ENCODE measurements at regions not wholly inside any gene's neighbourhood (a gene's known extent, or its start where the extent isn't known, plus 50 kb on each side); places are given as distances from the start of the nearest gene placed in this dataset.

GRCh38 chr16:75836347-75837010 lies 110.2 kb upstream of the CPHXL start:
- POLR2A ChIA-PET: no interaction called here
- Histone ChIP-seq H3K27ac (ENCODE audit: insufficient read depth in 1 of 2, low read depth in 1 of 2, low read length in 2 of 2, poor library complexity in 1 of 2, severe bottlenecking in 2 of 2) (no peak overlapping the region), H3K27me3 (replicated peaks in 2 of 5; ENCODE audit: control insufficient read depth in 4 of 5, insufficient read depth in 5 of 5, low read length in 4 of 5) (peaks cover 0 to 3% (median 2%) of the 10 kb centered on the region in 5 experiments), H3K4me1 (ENCODE audit: control extremely low read depth in 1 of 4, control insufficient read depth in 4 of 4, insufficient read depth in 4 of 4, low read length in 3 of 4) (no peaks in the 10 kb centered on the region), H3K9me3 (ENCODE audit: control extremely low read depth in 1 of 5, control insufficient read depth in 4 of 5, insufficient read depth in 2 of 5, low read depth in 1 of 5, low read length in 4 of 5) (peaks cover 0 to 1% (median 0%) of the 10 kb centered on the region in 5 experiments), H3K4me3 (ENCODE audit: control insufficient read depth in 1 of 7, extremely low read depth in 1 of 7, insufficient read depth in 4 of 7, low read depth in 2 of 7, low read length in 6 of 7) (no peak overlapping the region), H3K36me3 (ENCODE audit: control insufficient read depth in 4 of 4, insufficient read depth in 4 of 4, low read length in 3 of 4) (no peaks in the 10 kb centered on the region)
- DNase-seq: no peak
- 57% methylated on average over 1 of the region's 2 CpGs for WGBS (ENCODE audit: insufficient coverage)
- CTCF ChIA-PET: no interaction called here

- Histone ChIP-seq H3K36me3 (ENCODE audit: control insufficient read depth in 4 of 4, insufficient read depth in 4 of 4, low read length in 3 of 4) (no peaks in the 10 kb centered on the region), H3K9me3 (ENCODE audit: control extremely low read depth in 1 of 5, control insufficient read depth in 4 of 5, insufficient read depth in 2 of 5, low read depth in 1 of 5, low read length in 4 of 5) (no peaks in the 10 kb centered on the region), H3K4me1 (ENCODE audit: control extremely low read depth in 1 of 4, control insufficient read depth in 4 of 4, insufficient read depth in 4 of 4, low read length in 3 of 4) (no peaks in the 10 kb centered on the region), H3K27me3 (replicated peaks in 2 of 5; ENCODE audit: control insufficient read depth in 4 of 5, insufficient read depth in 5 of 5, low read length in 4 of 5) (peaks cover 0 to 3% (median 2%) of the 10 kb centered on the region in 5 experiments), H3K4me3 (ENCODE audit: control insufficient read depth in 1 of 7, extremely low read depth in 1 of 7, insufficient read depth in 4 of 7, low read depth in 2 of 7, low read length in 6 of 7) (no peak overlapping the region), H3K27ac (ENCODE audit: insufficient read depth in 1 of 2, low read depth in 1 of 2, low read length in 2 of 2, poor library complexity in 1 of 2, severe bottlenecking in 2 of 2) (no peak overlapping the region)
- CTCF ChIA-PET: no interaction called here
- POLR2A ChIA-PET: no interaction called here
- WGBS (ENCODE audit: insufficient coverage): 67% methylated on average over 1 of the region's 2 CpGs
- no peak for DNase-seq
Observed at GRCh38 chr16:75837264-75837663, 111.0 kb upstream of the CPHXL start.

- Histone ChIP-seq H3K27me3 (replicated peaks in 2 of 5; ENCODE audit: control insufficient read depth in 4 of 5, insufficient read depth in 5 of 5, low read length in 4 of 5) (peaks cover 0 to 3% (median 2%) of the 10 kb centered on the region in 5 experiments), H3K4me1 (ENCODE audit: control extremely low read depth in 1 of 4, control insufficient read depth in 4 of 4, insufficient read depth in 4 of 4, low read length in 3 of 4) (no peaks in the 10 kb centered on the region), H3K27ac (ENCODE audit: insufficient read depth in 1 of 2, low read depth in 1 of 2, low read length in 2 of 2, poor library complexity in 1 of 2, severe bottlenecking in 2 of 2) (no peak overlapping the region), H3K4me3 (ENCODE audit: control insufficient read depth in 1 of 7, extremely low read depth in 1 of 7, insufficient read depth in 4 of 7, low read depth in 2 of 7, low read length in 6 of 7) (no peak overlapping the region), H3K36me3 (ENCODE audit: control insufficient read depth in 4 of 4, insufficient read depth in 4 of 4, low read length in 3 of 4) (no peaks in the 10 kb centered on the region), H3K9me3 (ENCODE audit: control extremely low read depth in 1 of 5, control insufficient read depth in 4 of 5, insufficient read depth in 2 of 5, low read depth in 1 of 5, low read length in 4 of 5) (no peaks in the 10 kb centered on the region)
- ChIA-PET CTCF (no interaction called here), POLR2A (no interaction called here)
- DNase-seq: no peak
- 90% methylated on average over 2 of the region's 2 CpGs for WGBS (ENCODE audit: insufficient coverage)
Observed at GRCh38 chr16:75837681-75838080, 111.4 kb upstream of the CPHXL start.

GRCh38 chr16:75841517-75841916 lies 115.2 kb upstream of the CPHXL start:
- peaks cover 0 to 3% (median 2%) of the 10 kb centered on the region in 5 experiments for H3K27me3 ChIP-seq (replicated peaks in 2 of 5; ENCODE audit: control insufficient read depth in 4 of 5, insufficient read depth in 5 of 5, low read length in 4 of 5)
- no peaks in the 10 kb centered on the region for H3K4me1 ChIP-seq (ENCODE audit: control extremely low read depth in 1 of 4, control insufficient read depth in 4 of 4, insufficient read depth in 4 of 4, low read length in 3 of 4)
- no peak overlapping the region for H3K27ac ChIP-seq (ENCODE audit: insufficient read depth in 1 of 2, low read depth in 1 of 2, low read length in 2 of 2, poor library complexity in 1 of 2, severe bottlenecking in 2 of 2)
- CTCF ChIA-PET: no interaction called here
- no peak for DNase-seq
- H3K4me3 ChIP-seq (ENCODE audit: control insufficient read depth in 1 of 7, extremely low read depth in 1 of 7, insufficient read depth in 4 of 7, low read depth in 2 of 7, low read length in 6 of 7): no peak overlapping the region
- H3K9me3 ChIP-seq (ENCODE audit: control extremely low read depth in 1 of 5, control insufficient read depth in 4 of 5, insufficient read depth in 2 of 5, low read depth in 1 of 5, low read length in 4 of 5): no peaks in the 10 kb centered on the region
- POLR2A ChIA-PET: no interaction called here
- 50% methylated on average over 1 of the region's 1 CpG for WGBS (ENCODE audit: insufficient coverage)
- H3K36me3 ChIP-seq (ENCODE audit: control insufficient read depth in 4 of 4, insufficient read depth in 4 of 4, low read length in 3 of 4): no peaks in the 10 kb centered on the region

- Histone ChIP-seq H3K27me3 (replicated peaks in 2 of 5; ENCODE audit: control insufficient read depth in 4 of 5, insufficient read depth in 5 of 5, low read length in 4 of 5) (no peaks in the 10 kb centered on the region), H3K9me3 (ENCODE audit: control extremely low read depth in 1 of 5, control insufficient read depth in 4 of 5, insufficient read depth in 2 of 5, low read depth in 1 of 5, low read length in 4 of 5) (no peaks in the 10 kb centered on the region), H3K27ac (ENCODE audit: insufficient read depth in 1 of 2, low read depth in 1 of 2, low read length in 2 of 2, poor library complexity in 1 of 2, severe bottlenecking in 2 of 2) (no peak overlapping the region), H3K4me1 (ENCODE audit: control extremely low read depth in 1 of 4, control insufficient read depth in 4 of 4, insufficient read depth in 4 of 4, low read length in 3 of 4) (no peaks in the 10 kb centered on the region), H3K36me3 (ENCODE audit: control insufficient read depth in 4 of 4, insufficient read depth in 4 of 4, low read length in 3 of 4) (no peaks in the 10 kb centered on the region), H3K4me3 (ENCODE audit: control insufficient read depth in 1 of 7, extremely low read depth in 1 of 7, insufficient read depth in 4 of 7, low read depth in 2 of 7, low read length in 6 of 7) (no peak overlapping the region)
- ChIA-PET POLR2A (no interaction called here), CTCF (no interaction called here)
- no peak for DNase-seq
- no CpG with 5 or more reads among the region's 1 CpG for WGBS (ENCODE audit: insufficient coverage)
Observed at GRCh38 chr16:75847172-75847571, 120.9 kb upstream of the CPHXL start.

- Histone ChIP-seq H3K9me3 (ENCODE audit: control extremely low read depth in 1 of 5, control insufficient read depth in 4 of 5, insufficient read depth in 2 of 5, low read depth in 1 of 5, low read length in 4 of 5) (no peaks in the 10 kb centered on the region), H3K4me3 (ENCODE audit: control insufficient read depth in 1 of 7, extremely low read depth in 1 of 7, insufficient read depth in 4 of 7, low read depth in 2 of 7, low read length in 6 of 7) (no peak overlapping the region), H3K27ac (ENCODE audit: insufficient read depth in 1 of 2, low read depth in 1 of 2, low read length in 2 of 2, poor library complexity in 1 of 2, severe bottlenecking in 2 of 2) (no peak overlapping the region), H3K27me3 (replicated peaks in 2 of 5; ENCODE audit: control insufficient read depth in 4 of 5, insufficient read depth in 5 of 5, low read length in 4 of 5) (no peaks in the 10 kb centered on the region), H3K4me1 (ENCODE audit: control extremely low read depth in 1 of 4, control insufficient read depth in 4 of 4, insufficient read depth in 4 of 4, low read length in 3 of 4) (no peaks in the 10 kb centered on the region), H3K36me3 (ENCODE audit: control insufficient read depth in 4 of 4, insufficient read depth in 4 of 4, low read length in 3 of 4) (no peaks in the 10 kb centered on the region)
- DNase-seq: no peak
- ChIA-PET POLR2A (no interaction called here), CTCF (no interaction called here)
- WGBS (ENCODE audit: insufficient coverage): 5% methylated on average over 2 of the region's 4 CpGs
Observed at GRCh38 chr16:75854152-75854551, 127.9 kb upstream of the CPHXL start.

GRCh38 chr16:75860326-75861053 lies 134.2 kb upstream of the CPHXL start:
- Histone ChIP-seq H3K27ac (ENCODE audit: insufficient read depth in 1 of 2, low read depth in 1 of 2, low read length in 2 of 2, poor library complexity in 1 of 2, severe bottlenecking in 2 of 2) (no peak overlapping the region), H3K36me3 (ENCODE audit: control insufficient read depth in 4 of 4, insufficient read depth in 4 of 4, low read length in 3 of 4) (no peaks in the 10 kb centered on the region), H3K4me1 (ENCODE audit: control extremely low read depth in 1 of 4, control insufficient read depth in 4 of 4, insufficient read depth in 4 of 4, low read length in 3 of 4) (no peaks in the 10 kb centered on the region), H3K27me3 (replicated peaks in 2 of 5; ENCODE audit: control insufficient read depth in 4 of 5, insufficient read depth in 5 of 5, low read length in 4 of 5) (peaks cover 0 to 2% (median 0%) of the 10 kb centered on the region in 5 experiments), H3K4me3 (ENCODE audit: control insufficient read depth in 1 of 7, extremely low read depth in 1 of 7, insufficient read depth in 4 of 7, low read depth in 2 of 7, low read length in 6 of 7) (no peak overlapping the region), H3K9me3 (ENCODE audit: control extremely low read depth in 1 of 5, control insufficient read depth in 4 of 5, insufficient read depth in 2 of 5, low read depth in 1 of 5, low read length in 4 of 5) (no peaks in the 10 kb centered on the region)
- DNase-seq: no peak
- CTCF ChIA-PET: no interaction called here
- 63% methylated on average over 10 of the region's 14 CpGs for WGBS (ENCODE audit: insufficient coverage)
- POLR2A ChIA-PET: no interaction called here

All from common myeloid progenitor, CD34-positive (primary cell).